ENCODE measurements at regions not wholly inside any gene's neighbourhood (a gene's known extent, or its start where the extent isn't known, plus 50 kb on each side); places are given as distances from the start of the nearest gene placed in this dataset.

- no peak for DNase-seq
- H3K9me3 Mint-ChIP-seq: no peaks in the 10 kb centered on the region
- no peak overlapping the region for H3K4me3 Mint-ChIP-seq
- no peak for TF ChIP-seq CTCF (IDR thresholded peaks at IDR 0.05)
- H3K27ac Mint-ChIP-seq: no peak overlapping the region
- H3K4me1 Mint-ChIP-seq (ENCODE audit: low read depth): peaks cover 15% of the 10 kb centered on the region; the same call in 1 of the 2 replicates
- peaks cover 5% of the 10 kb centered on the region for H3K27me3 Mint-ChIP-seq (ENCODE audit: insufficient read depth)
- peaks cover 7% of the 10 kb centered on the region; the same call in 1 of the 2 replicates for H3K36me3 Mint-ChIP-seq (ENCODE audit: low read depth)
Measured at GRCh38 chr2:18790509-18791171, 201.3 kb upstream of the NT5C1B start.

DNA sequence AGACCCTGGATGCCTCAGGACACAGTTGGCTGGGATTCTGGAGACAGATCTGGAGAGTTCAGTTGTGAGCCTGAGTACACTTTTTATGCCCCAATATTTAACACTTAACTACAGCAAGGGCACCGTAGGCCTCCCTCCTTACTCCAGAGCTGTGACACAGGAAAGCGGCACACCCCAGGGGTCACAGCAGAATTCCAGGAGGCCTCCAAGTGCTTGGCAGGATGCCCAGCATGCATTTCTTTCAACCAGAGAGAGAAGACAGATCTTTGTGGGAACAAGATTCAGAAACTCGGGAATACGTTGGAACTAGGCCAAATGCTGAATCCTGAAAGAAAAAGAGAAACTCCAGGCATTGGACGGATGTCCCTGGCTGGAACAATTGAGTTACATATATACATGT is 199.2 kb upstream of the NT5C1B start:
- Mint-ChIP-seq H3K27ac (no peak overlapping the region), H3K4me1 (ENCODE audit: low read depth) (peaks cover 15% of the 10 kb centered on the region; the same call in 1 of the 2 replicates), H3K4me3 (no peak overlapping the region), H3K36me3 (ENCODE audit: low read depth) (peaks cover 17% of the 10 kb centered on the region; the same call in 1 of the 2 replicates), H3K27me3 (ENCODE audit: insufficient read depth) (peaks cover 5% of the 10 kb centered on the region; the same call in 1 of the 2 replicates), H3K9me3 (no peaks in the 10 kb centered on the region)
- TF ChIP-seq CTCF (IDR thresholded peaks at IDR 0.05): no peak
- DNase-seq: no peak

DNA sequence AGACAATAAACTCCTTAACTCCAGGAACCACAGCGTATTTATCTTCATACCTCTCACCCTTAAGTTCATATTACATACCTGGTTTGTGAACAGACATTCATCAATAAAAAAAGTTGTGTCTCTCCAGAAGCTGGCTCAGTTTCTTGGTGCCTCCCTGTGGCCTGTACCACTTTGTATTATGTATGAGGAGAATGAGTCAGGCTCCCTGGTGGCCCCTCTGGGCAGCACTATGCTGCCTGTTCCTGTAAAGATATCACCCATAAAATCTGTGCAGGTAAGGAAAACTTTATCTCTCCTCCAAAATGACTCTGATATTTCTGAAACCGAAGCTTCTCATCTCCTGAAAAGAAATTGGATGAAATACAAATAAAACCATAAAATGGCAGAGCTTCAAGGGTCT is 198.4 kb upstream of the NT5C1B start:
- Mint-ChIP-seq H3K27ac (no peak overlapping the region), H3K4me3 (no peak overlapping the region), H3K9me3 (no peaks in the 10 kb centered on the region), H3K36me3 (ENCODE audit: low read depth) (peaks cover 17% of the 10 kb centered on the region; the same call in 1 of the 2 replicates), H3K4me1 (ENCODE audit: low read depth) (peaks cover 15% of the 10 kb centered on the region; the same call in 1 of the 2 replicates), H3K27me3 (ENCODE audit: insufficient read depth) (peaks cover 5% of the 10 kb centered on the region; the same call in 1 of the 2 replicates)
- no peak for TF ChIP-seq CTCF (IDR thresholded peaks at IDR 0.05)
- DNase-seq: no peak

DNA sequence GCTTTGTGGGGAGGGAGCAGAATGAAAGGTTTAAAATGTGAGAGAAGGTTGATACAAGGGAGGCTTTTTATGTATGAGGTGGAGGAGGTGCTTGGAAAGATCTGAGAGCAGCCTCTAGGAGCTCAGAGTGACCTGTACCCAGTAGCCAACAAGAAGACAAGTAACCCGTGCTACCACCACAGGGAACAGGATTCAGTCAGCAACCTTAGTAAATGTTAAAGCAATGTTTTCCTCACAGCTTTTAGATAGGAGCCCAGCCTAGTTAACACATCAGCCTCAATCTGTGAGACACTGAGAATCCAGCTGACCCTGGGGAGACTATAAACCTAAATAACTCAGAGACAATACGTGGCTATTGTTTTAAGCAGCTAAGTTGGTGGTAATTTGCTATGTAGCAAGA is 194.9 kb upstream of the NT5C1B start:
- peaks cover 3% of the 10 kb centered on the region; the same call in 1 of the 2 replicates for H3K27me3 Mint-ChIP-seq (ENCODE audit: insufficient read depth)
- no peak for DNase-seq
- H3K9me3 Mint-ChIP-seq: no peaks in the 10 kb centered on the region
- peaks cover 17% of the 10 kb centered on the region; the same call in 1 of the 2 replicates for H3K36me3 Mint-ChIP-seq (ENCODE audit: low read depth)
- H3K4me1 Mint-ChIP-seq (ENCODE audit: low read depth): peaks cover 15% of the 10 kb centered on the region
- H3K27ac Mint-ChIP-seq: no peak overlapping the region
- no peak for TF ChIP-seq CTCF (IDR thresholded peaks at IDR 0.05)
- H3K4me3 Mint-ChIP-seq: no peak overlapping the region

DNA sequence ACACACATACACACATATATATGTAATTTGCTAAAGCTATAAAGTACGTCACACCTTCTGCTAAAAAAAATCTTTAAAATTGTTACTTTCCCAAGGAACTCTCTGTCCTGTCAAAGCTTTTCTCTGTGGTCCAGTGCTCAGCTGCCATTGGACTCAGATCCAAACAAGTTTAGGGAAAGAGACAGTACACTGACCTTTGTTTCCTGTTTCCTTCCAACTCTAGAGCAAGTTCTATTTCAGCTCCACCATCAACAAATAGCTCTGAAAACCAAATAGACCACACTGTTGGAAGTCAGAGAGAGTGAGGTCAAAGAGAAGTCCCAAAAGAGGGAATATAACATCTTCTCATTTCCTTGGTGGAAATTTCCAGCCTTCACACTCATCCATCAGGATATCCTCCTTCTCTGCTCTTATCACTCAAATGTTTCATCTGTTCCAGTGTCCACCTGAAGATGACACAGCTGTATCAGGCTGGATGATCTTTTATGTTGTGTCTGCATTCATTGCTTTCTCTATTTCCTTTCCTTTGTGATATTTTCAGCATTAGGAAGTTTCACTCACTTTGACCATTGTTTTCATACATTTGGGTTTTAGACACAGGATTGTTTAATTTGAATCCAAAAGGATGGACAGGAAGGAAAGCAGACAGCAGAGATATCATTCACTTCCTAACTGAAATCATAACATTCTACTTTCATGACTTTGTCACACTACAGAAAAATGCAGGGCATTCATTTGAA is 192.3 kb upstream of the NT5C1B start:
- peaks cover 15% of the 10 kb centered on the region for H3K4me1 Mint-ChIP-seq (ENCODE audit: low read depth)
- no peaks in the 10 kb centered on the region for H3K27me3 Mint-ChIP-seq (ENCODE audit: insufficient read depth)
- H3K9me3 Mint-ChIP-seq: no peaks in the 10 kb centered on the region
- peaks cover 17% of the 10 kb centered on the region; the same call in 1 of the 2 replicates for H3K36me3 Mint-ChIP-seq (ENCODE audit: low read depth)
- DNase-seq: no peak
- H3K27ac Mint-ChIP-seq: no peak overlapping the region
- no peak for TF ChIP-seq CTCF (IDR thresholded peaks at IDR 0.05)
- H3K4me3 Mint-ChIP-seq: no peak overlapping the region

Measured in HFFc6 (cell line).